Tibial artery (tissue), 4 donors: ENCODE measurements at regions not wholly inside any gene's neighbourhood (a gene's known extent, or its start where the extent isn't known, plus 50 kb on each side); places are given as distances from the start of the nearest gene placed in this dataset.

Source experiments
- DNase-seq, 2 donors: peaks; one replicate each; pipeline ENCODE4 v3.0.0-alpha.2; 2019
- H3K27ac ChIP-seq, 2 donors: fragments of 200-600 bp; sonication (generic) in 1 of 2; 1 replicate in 1 of 2; 2 replicates in 1 of 2; pipeline ENCODE4 v1.5.1; 2018 to 2019; ENCODE audit warnings: mild to moderate bottlenecking in 1 of 2
- H3K27me3 ChIP-seq, 2 donors: fragments of 200-600 bp; sonication (generic) in 1 of 2; one replicate each; pipeline versions ENCODE4 v1.5.1 to v1.6.0; 2016 to 2019
- H3K36me3 ChIP-seq, 3 donors: fragments of 200-600 bp; sonication (generic) in 2 of 3; one replicate each; pipeline ENCODE4 v1.5.1; 2016 to 2019; ENCODE audit warnings: mild to moderate bottlenecking in 2 of 3
- H3K4me1 ChIP-seq, 4 donors: fragments of 200-600 bp; sonication (generic) in 2 of 4; 1 replicate in 3 of 4; 2 replicates in 1 of 4; pipeline ENCODE4 v1.5.1; 2016 to 2019
- H3K4me3 ChIP-seq, 2 donors: fragments of 200-600 bp; sonication (generic) in 1 of 2; 1 replicate in 1 of 2; 2 replicates in 1 of 2; pipeline ENCODE4 v1.5.1; 2018 to 2019; ENCODE audit warnings: mild to moderate bottlenecking in 2 of 2
- H3K9me3 ChIP-seq, 3 donors: fragments of 200-600 bp; sonication (generic) in 1 of 3; one replicate each; pipeline ENCODE4 v1.5.1; 2016 to 2019
- intact Hi-C: fragments of 100-400 bp; cut with DNase I; formaldehyde crosslinking; loops from one replicate; pipeline ENCODE4 v1.15.0; 2023; ENCODE audit warnings: low total_unique reads
- TF ChIP-seq, protein P1 (sequence below), 2 experiments: fragments of 200-600 bp in 1 of 2; fragments of 450-650 bp in 1 of 2; IDR thresholded peaks; one replicate each; pipeline ENCODE4 v1.5.1; 2017 to 2019; ENCODE audit warnings: antibody characterized with exemption in 2 of 2, mild to moderate bottlenecking in 1 of 2, moderate library complexity in 1 of 2

DNA sequence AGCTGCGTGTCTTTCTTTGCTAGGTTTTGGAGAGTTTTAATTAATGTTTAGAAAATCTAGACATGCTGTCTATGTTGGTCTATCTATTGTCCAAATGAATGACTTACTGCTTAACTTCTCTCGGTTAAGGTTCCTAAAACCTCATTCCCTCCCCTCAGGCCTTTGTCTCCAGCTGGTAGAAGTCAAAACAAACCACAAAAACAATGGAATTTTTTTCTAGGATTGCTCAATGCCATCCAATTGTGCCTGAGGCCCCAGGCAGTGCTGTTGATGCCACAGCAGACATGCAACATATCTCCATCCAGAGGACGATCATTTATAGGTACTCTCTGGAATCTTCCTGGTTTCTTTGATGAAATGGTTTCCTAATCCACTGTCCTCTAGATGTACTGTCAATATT lies 448.2 kb upstream of the TBX3 start:
- Histone ChIP-seq H3K4me1 (peaks cover 0 to 12% (median 6%) of the 10 kb centered on the region in 4 donors), H3K27me3 (no peaks in the 10 kb centered on the region), H3K4me3 (no peak overlapping the region), H3K36me3 (no peaks in the 10 kb centered on the region), H3K27ac (no peak overlapping the region), H3K9me3 (no peaks in the 10 kb centered on the region)
- TF ChIP-seq, protein P1, sequence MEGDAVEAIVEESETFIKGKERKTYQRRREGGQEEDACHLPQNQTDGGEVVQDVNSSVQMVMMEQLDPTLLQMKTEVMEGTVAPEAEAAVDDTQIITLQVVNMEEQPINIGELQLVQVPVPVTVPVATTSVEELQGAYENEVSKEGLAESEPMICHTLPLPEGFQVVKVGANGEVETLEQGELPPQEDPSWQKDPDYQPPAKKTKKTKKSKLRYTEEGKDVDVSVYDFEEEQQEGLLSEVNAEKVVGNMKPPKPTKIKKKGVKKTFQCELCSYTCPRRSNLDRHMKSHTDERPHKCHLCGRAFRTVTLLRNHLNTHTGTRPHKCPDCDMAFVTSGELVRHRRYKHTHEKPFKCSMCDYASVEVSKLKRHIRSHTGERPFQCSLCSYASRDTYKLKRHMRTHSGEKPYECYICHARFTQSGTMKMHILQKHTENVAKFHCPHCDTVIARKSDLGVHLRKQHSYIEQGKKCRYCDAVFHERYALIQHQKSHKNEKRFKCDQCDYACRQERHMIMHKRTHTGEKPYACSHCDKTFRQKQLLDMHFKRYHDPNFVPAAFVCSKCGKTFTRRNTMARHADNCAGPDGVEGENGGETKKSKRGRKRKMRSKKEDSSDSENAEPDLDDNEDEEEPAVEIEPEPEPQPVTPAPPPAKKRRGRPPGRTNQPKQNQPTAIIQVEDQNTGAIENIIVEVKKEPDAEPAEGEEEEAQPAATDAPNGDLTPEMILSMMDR (IDR thresholded peaks at IDR 0.05): no peak
- no peak for DNase-seq
- intact Hi-C loops: no loop called here

DNA sequence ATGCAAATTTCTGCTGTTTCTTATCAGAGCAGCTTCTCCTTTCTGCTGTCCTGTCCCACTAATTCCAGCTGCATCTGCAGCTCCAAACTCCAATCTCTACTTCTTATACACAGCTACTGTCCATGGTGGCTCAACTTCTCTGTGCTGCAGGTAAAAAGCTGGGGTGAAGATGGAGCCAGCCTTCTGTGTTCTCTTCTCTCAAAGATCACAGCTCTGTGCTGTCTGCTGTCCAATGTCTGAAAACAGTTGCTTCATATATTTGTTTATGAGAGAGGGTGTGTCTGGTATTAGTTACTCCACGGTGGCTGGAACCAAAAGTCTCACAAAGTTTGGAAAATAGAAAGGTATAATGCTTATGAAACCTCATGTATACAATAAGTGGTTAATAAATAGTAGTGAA lies 445.8 kb upstream of the TBX3 start:
- Histone ChIP-seq H3K27ac (no peak overlapping the region), H3K9me3 (no peaks in the 10 kb centered on the region), H3K4me1 (no peaks in the 10 kb centered on the region), H3K4me3 (no peak overlapping the region), H3K27me3 (no peaks in the 10 kb centered on the region), H3K36me3 (no peaks in the 10 kb centered on the region)
- TF ChIP-seq, protein P1 (IDR thresholded peaks at IDR 0.05): no peak
- intact Hi-C loops: no loop called here
- DNase-seq: no peak

DNA sequence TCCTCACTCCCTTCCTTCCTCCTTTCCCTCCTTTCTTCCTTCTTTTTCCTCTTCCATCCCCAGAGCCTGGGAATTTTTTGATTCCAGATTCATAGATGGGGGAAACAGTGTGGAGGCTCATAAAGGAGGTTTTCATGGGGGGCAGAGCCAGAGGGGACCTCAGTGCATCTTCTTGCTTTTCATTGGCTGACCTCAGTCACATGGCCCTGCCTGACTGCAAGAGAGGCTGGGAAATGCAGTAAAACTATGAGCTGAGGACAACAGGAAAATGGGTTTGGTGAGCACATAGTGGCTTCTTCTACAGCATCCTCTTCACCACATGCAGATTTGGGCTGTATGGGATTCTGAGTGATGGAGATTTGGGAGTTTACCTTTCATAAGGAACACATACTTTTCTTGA lies 437.1 kb upstream of the TBX3 start:
- no peak for DNase-seq
- no peaks in the 10 kb centered on the region for H3K36me3 ChIP-seq
- H3K4me1 ChIP-seq: no peaks in the 10 kb centered on the region
- intact Hi-C loops: no loop called here
- H3K9me3 ChIP-seq: no peaks in the 10 kb centered on the region
- TF ChIP-seq, protein P1 (IDR thresholded peaks at IDR 0.05): no peak
- no peaks in the 10 kb centered on the region for H3K27me3 ChIP-seq
- no peak overlapping the region for H3K27ac ChIP-seq
- H3K4me3 ChIP-seq: no peak overlapping the region

DNA sequence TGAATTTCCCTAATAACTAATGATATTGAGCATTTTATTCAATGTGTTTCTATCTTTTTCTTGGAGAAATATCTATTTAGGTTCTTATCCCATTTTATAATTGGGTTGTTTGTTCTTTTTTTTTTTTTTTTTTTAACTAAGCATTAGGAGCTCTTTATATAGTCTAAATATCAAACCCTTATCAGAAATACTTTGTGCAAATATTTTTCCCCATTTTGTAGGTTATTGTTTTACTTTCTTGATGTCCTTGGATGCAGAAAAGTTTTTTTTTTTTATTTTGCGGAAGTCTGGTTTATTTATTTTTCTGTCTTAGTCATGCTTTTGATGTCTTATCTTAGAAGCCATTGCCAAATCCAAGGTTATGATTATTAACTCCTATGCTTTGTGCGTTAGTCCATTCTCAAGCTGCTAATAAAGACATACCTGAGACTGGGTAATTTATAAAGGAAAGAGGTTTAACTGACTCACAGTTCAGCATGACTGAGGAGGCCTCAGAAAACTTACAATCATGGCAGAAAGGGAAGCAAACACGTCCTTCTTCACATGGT lies 434.3 kb upstream of the TBX3 start:
- intact Hi-C loops: no loop called here
- H3K4me3 ChIP-seq: no peak overlapping the region
- H3K27me3 ChIP-seq: no peaks in the 10 kb centered on the region
- no peaks in the 10 kb centered on the region for H3K4me1 ChIP-seq
- H3K9me3 ChIP-seq: no peaks in the 10 kb centered on the region
- TF ChIP-seq, protein P1 (IDR thresholded peaks at IDR 0.05): no peak
- no peak for DNase-seq
- H3K36me3 ChIP-seq: no peaks in the 10 kb centered on the region
- H3K27ac ChIP-seq: no peak overlapping the region

DNA sequence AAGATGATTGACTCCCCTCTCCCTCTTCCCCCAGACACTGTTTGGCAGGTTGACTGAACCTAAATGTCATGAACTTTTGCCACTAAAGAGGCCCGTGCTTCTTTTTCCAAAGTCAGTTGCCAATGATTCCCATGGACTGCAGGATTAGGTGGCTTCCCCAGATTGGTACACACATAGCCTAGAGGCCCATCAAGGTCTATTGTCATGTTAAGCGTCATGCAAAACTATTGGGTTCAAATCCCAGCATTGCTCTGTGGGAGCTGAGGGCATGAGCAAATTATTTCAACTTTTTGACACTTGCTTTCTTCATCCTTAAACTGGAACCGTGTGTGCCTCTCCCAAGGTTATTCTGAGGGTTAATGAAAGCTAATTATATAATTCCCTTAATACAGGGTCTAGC lies 430.2 kb upstream of the TBX3 start:
- TF ChIP-seq, protein P1 (IDR thresholded peaks at IDR 0.05): no peak
- Histone ChIP-seq H3K27me3 (no peaks in the 10 kb centered on the region), H3K36me3 (no peaks in the 10 kb centered on the region), H3K27ac (no peak overlapping the region), H3K4me3 (no peak overlapping the region), H3K4me1 (no peaks in the 10 kb centered on the region), H3K9me3 (no peaks in the 10 kb centered on the region)
- intact Hi-C loops: no loop called here
- DNase-seq: no peak

DNA sequence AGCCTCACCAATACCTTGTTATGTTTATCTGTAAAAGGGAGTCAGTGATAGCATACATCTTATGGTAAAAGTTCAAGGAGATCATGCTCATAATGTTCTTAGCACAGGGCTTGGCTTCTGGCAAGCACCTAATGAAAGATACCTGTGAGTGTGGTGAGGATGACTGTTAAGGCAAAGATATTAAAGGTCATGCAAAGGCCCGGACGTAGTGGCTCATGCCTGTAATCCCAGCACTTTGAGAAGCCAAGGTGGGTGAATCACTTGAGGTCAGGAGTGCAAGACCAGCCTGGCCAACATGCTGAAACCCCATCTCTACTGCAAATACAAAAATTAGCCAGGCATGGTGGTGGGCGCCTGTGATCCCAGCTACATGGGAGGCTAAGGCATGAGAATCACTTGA lies 425.9 kb upstream of the TBX3 start:
- H3K4me1 ChIP-seq: no peaks in the 10 kb centered on the region
- TF ChIP-seq, protein P1 (IDR thresholded peaks at IDR 0.05): no peak
- H3K9me3 ChIP-seq: no peaks in the 10 kb centered on the region
- no peaks in the 10 kb centered on the region for H3K36me3 ChIP-seq
- H3K27me3 ChIP-seq: no peaks in the 10 kb centered on the region
- H3K4me3 ChIP-seq: no peak overlapping the region
- H3K27ac ChIP-seq: no peak overlapping the region
- intact Hi-C loops: no loop called here
- no peak for DNase-seq
